ENCODE measurements at regions not wholly inside any gene's neighbourhood (a gene's known extent, or its start where the extent isn't known, plus 50 kb on each side); places are given as distances from the start of the nearest gene placed in this dataset.
"Not testable (repeated sequence)": the region's sequence is repeated elsewhere in the genome, so short reads cannot be mapped to it uniquely, and the experiment has no call there.

- Histone ChIP-seq H3K4me3 (ENCODE audit: low read length) (no peak overlapping the region), H3K27me3 (ENCODE audit: insufficient read depth, low read length) (no peaks in the 10 kb centered on the region)
Measured at GRCh38 chr20:53734006-53734688, 140.5 kb upstream of the ZNF217 start.

GRCh38 chr20:53731595-53731994 is 138.0 kb upstream of the ZNF217 start:
- no peaks in the 10 kb centered on the region for H3K36me3 ChIP-seq (ENCODE audit: insufficient read depth, low read length)
- H2AFZ ChIP-seq (ENCODE audit: low read depth, low read length), result no peak overlapping the region
- H3K9me3 ChIP-seq (ENCODE audit: low read length), result no peaks in the 10 kb centered on the region

More at GRCh38 chr20:53734006-53734688, 140.5 kb upstream of the ZNF217 start:
- no peaks in the 10 kb centered on the region for H3K36me3 ChIP-seq (ENCODE audit: insufficient read depth, low read length)
- H2AFZ ChIP-seq (ENCODE audit: low read depth, low read length), result no peak overlapping the region
- H3K4me1 ChIP-seq (ENCODE audit: insufficient read depth, low read length), result peaks cover 39% of the 10 kb centered on the region
- no peaks in the 10 kb centered on the region for H3K9me3 ChIP-seq (ENCODE audit: low read length)

DNA sequence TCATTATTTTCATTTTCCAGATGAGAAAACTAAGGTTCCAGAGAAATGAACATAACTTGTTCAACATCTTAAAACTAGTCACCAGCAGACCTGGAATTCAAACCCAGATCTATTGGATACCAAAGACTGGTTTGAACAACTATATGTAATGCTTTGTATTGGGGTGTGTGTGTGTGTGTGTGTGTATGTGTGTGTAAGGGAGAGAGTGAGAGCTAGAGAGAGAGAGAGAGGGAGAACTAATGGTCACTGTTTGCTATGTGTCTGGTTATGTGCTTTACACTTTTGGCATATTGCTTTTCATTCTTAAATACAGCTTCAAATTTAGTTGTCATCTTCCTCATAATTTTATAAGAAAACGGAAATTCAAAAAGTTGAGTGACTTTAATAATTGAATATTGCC is 134.7 kb upstream of the ZNF217 start:
- no peak overlapping the region for H2AFZ ChIP-seq (ENCODE audit: low read depth, low read length)
- no peaks in the 10 kb centered on the region for H3K4me1 ChIP-seq (ENCODE audit: insufficient read depth, low read length)

More at GRCh38 chr20:53731595-53731994, 138.0 kb upstream of the ZNF217 start:
- Histone ChIP-seq H3K4me3 (ENCODE audit: low read length) (no peak overlapping the region), H3K4me1 (ENCODE audit: insufficient read depth, low read length) (peaks cover 13% of the 10 kb centered on the region), H3K27me3 (ENCODE audit: insufficient read depth, low read length) (no peaks in the 10 kb centered on the region)

GRCh38 chr20:53727239-53727638 is 133.6 kb upstream of the ZNF217 start:
- H2AFZ ChIP-seq (ENCODE audit: low read depth, low read length); H3K9me3 ChIP-seq (ENCODE audit: low read length); H3K4me1 ChIP-seq (ENCODE audit: insufficient read depth, low read length); H3K36me3 ChIP-seq (ENCODE audit: insufficient read depth, low read length); H3K27me3 ChIP-seq (ENCODE audit: insufficient read depth, low read length); H3K4me3 ChIP-seq (ENCODE audit: low read length): not testable (repeated sequence)

More for the DNA sequence above, 134.7 kb upstream of the ZNF217 start:
- H3K27me3 ChIP-seq (ENCODE audit: insufficient read depth, low read length), result no peaks in the 10 kb centered on the region
- no peaks in the 10 kb centered on the region for H3K36me3 ChIP-seq (ENCODE audit: insufficient read depth, low read length)
- no peak overlapping the region for H3K4me3 ChIP-seq (ENCODE audit: low read length)
- no peaks in the 10 kb centered on the region for H3K9me3 ChIP-seq (ENCODE audit: low read length)

- no peaks in the 10 kb centered on the region for H3K36me3 ChIP-seq (ENCODE audit: insufficient read depth, low read length)
- H3K4me1 ChIP-seq (ENCODE audit: insufficient read depth, low read length), result no peaks in the 10 kb centered on the region
- H2AFZ ChIP-seq (ENCODE audit: low read depth, low read length), result no peak overlapping the region
- no peaks in the 10 kb centered on the region for H3K27me3 ChIP-seq (ENCODE audit: insufficient read depth, low read length)
- no peaks in the 10 kb centered on the region for H3K9me3 ChIP-seq (ENCODE audit: low read length)
- H3K4me3 ChIP-seq (ENCODE audit: low read length), result no peak overlapping the region
Measured at GRCh38 chr20:53725575-53725970, 131.9 kb upstream of the ZNF217 start.

GRCh38 chr20:53723621-53724020 is 130.0 kb upstream of the ZNF217 start:
- H3K4me1 ChIP-seq (ENCODE audit: insufficient read depth, low read length), result no peaks in the 10 kb centered on the region
- H3K27me3 ChIP-seq (ENCODE audit: insufficient read depth, low read length), result no peaks in the 10 kb centered on the region
- no peaks in the 10 kb centered on the region for H3K9me3 ChIP-seq (ENCODE audit: low read length)
- no peaks in the 10 kb centered on the region for H3K36me3 ChIP-seq (ENCODE audit: insufficient read depth, low read length)
- no peak overlapping the region for H2AFZ ChIP-seq (ENCODE audit: low read depth, low read length)
- H3K4me3 ChIP-seq (ENCODE audit: low read length), result no peak overlapping the region

- no peaks in the 10 kb centered on the region for H3K27me3 ChIP-seq (ENCODE audit: insufficient read depth, low read length)
- H3K9me3 ChIP-seq (ENCODE audit: low read length), result no peaks in the 10 kb centered on the region
- no peaks in the 10 kb centered on the region for H3K4me1 ChIP-seq (ENCODE audit: insufficient read depth, low read length)
- no peak overlapping the region for H3K4me3 ChIP-seq (ENCODE audit: low read length)
- H2AFZ ChIP-seq (ENCODE audit: low read depth, low read length), result no peak overlapping the region
- no peaks in the 10 kb centered on the region for H3K36me3 ChIP-seq (ENCODE audit: insufficient read depth, low read length)
Measured at GRCh38 chr20:53723045-53723444, 129.4 kb upstream of the ZNF217 start.

GRCh38 chr20:53722515-53723036 is 128.9 kb upstream of the ZNF217 start:
- Histone ChIP-seq H2AFZ (ENCODE audit: low read depth, low read length) (no peak overlapping the region), H3K4me1 (ENCODE audit: insufficient read depth, low read length) (no peaks in the 10 kb centered on the region)

DNA sequence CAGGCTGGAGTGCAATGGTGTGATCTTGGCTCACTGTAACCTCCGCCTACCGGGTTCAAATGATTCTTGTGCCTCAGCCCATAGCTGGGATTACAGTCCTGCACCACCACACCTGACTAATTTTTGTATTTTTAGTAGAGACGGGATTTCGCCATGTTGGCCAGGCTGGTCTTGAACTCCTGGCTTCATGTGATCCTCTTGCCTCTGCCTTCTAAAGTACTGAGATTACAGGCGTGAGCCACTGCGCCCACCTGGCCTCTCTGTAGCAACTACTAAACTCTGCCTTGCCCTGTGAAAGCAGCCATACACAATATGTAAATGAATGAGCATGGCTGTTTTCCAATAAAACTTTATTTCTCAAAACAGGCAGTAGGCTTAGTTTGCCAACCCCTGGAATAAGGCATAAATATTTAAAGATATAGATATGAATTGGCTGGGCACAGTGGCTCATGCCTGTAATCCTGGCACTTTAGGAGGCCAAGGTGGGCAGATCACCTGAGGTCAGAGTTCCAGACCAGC is 127.9 kb upstream of the ZNF217 start:
- not testable (repeated sequence) for H3K4me1 ChIP-seq (ENCODE audit: insufficient read depth, low read length); H2AFZ ChIP-seq (ENCODE audit: low read depth, low read length); H3K27me3 ChIP-seq (ENCODE audit: insufficient read depth, low read length); H3K9me3 ChIP-seq (ENCODE audit: low read length); H3K36me3 ChIP-seq (ENCODE audit: insufficient read depth, low read length); H3K4me3 ChIP-seq (ENCODE audit: low read length)

More at GRCh38 chr20:53722515-53723036, 128.9 kb upstream of the ZNF217 start:
- Histone ChIP-seq H3K9me3 (ENCODE audit: low read length) (no peaks in the 10 kb centered on the region), H3K4me3 (ENCODE audit: low read length) (no peak overlapping the region), H3K27me3 (ENCODE audit: insufficient read depth, low read length) (no peaks in the 10 kb centered on the region), H3K36me3 (ENCODE audit: insufficient read depth, low read length) (no peaks in the 10 kb centered on the region)

DNA sequence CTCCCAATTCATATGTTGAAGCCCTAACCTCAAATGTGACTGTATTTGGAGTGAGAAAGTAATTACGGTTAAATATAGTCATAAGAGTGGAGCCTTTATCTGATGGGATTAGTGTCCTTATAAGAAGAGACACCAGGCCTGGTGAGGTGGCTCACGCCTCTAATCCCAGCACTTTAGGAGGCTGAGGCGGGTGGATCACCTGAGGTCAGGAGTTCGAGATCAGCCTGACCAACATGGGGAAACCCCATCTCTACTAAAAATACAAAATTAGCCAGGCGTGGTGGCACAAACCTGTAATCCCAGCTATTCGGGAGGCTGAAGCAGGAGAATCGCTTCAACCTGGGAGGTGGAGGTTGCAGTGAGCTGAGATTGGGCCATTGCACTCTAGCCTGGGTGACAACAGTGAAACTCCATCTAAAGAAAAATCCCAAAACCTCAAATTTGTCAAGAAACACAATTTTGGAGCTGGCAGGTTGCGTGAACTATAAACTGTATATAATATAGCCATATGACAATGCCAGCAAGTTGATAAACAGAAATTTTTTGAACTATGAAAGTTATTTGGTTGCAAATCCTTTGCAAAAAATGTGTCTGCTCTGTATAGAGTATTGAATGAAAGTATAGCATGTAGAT is 125.6 kb upstream of the ZNF217 start:
- not testable (repeated sequence) for H2AFZ ChIP-seq (ENCODE audit: low read depth, low read length); H3K27me3 ChIP-seq (ENCODE audit: insufficient read depth, low read length); H3K36me3 ChIP-seq (ENCODE audit: insufficient read depth, low read length); H3K4me1 ChIP-seq (ENCODE audit: insufficient read depth, low read length); H3K9me3 ChIP-seq (ENCODE audit: low read length); H3K4me3 ChIP-seq (ENCODE audit: low read length)

- H3K9me3 ChIP-seq (ENCODE audit: low read length), result no peaks in the 10 kb centered on the region
- H3K4me1 ChIP-seq (ENCODE audit: insufficient read depth, low read length), result no peaks in the 10 kb centered on the region
- no peaks in the 10 kb centered on the region for H3K27me3 ChIP-seq (ENCODE audit: insufficient read depth, low read length)
- H2AFZ ChIP-seq (ENCODE audit: low read depth, low read length), result no peak overlapping the region
- H3K4me3 ChIP-seq (ENCODE audit: low read length), result no peak overlapping the region
- no peaks in the 10 kb centered on the region for H3K36me3 ChIP-seq (ENCODE audit: insufficient read depth, low read length)
Measured at GRCh38 chr20:53718142-53719021, 124.7 kb upstream of the ZNF217 start.

GRCh38 chr20:53716395-53716794 is 122.8 kb upstream of the ZNF217 start:
- no peaks in the 10 kb centered on the region for H3K36me3 ChIP-seq (ENCODE audit: insufficient read depth, low read length)
- H3K4me3 ChIP-seq (ENCODE audit: low read length), result no peak overlapping the region
- no peak overlapping the region for H2AFZ ChIP-seq (ENCODE audit: low read depth, low read length)
- no peaks in the 10 kb centered on the region for H3K9me3 ChIP-seq (ENCODE audit: low read length)
- no peaks in the 10 kb centered on the region for H3K4me1 ChIP-seq (ENCODE audit: insufficient read depth, low read length)
- H3K27me3 ChIP-seq (ENCODE audit: insufficient read depth, low read length), result no peaks in the 10 kb centered on the region

GRCh38 chr20:53714524-53714923 is 120.9 kb upstream of the ZNF217 start:
- no peaks in the 10 kb centered on the region for H3K9me3 ChIP-seq (ENCODE audit: low read length)
- H2AFZ ChIP-seq (ENCODE audit: low read depth, low read length), result no peak overlapping the region
- H3K4me1 ChIP-seq (ENCODE audit: insufficient read depth, low read length), result no peaks in the 10 kb centered on the region

More at GRCh38 chr20:53714524-53714923, 120.9 kb upstream of the ZNF217 start:
- Histone ChIP-seq H3K4me3 (ENCODE audit: low read length) (no peak overlapping the region), H3K27me3 (ENCODE audit: insufficient read depth, low read length) (no peaks in the 10 kb centered on the region), H3K36me3 (ENCODE audit: insufficient read depth, low read length) (no peaks in the 10 kb centered on the region)

Measured in neuron (in vitro differentiated cells).